Activated T-cell treated with anti-CD3 and anti-CD28 coated beads, Interleukin-2, amount 50 U/mL, for 72 hours (primary cell): ENCODE measurements at regions not wholly inside any gene's neighbourhood (a gene's known extent, or its start where the extent isn't known, plus 50 kb on each side); places are given as distances from the start of the nearest gene placed in this dataset.
"Not testable (repeated sequence)": the region's sequence is repeated elsewhere in the genome, so short reads cannot be mapped to it uniquely, and the experiment has no call there.

Experiments used
- ATAC-seq, 2 donors: fragments of 150-1000 bp; cut with Tn5 transposase; replicated peaks in 1 of 2; 2 replicates each; pipeline ENCODE4 v1.10.0; 2021; ENCODE audit warnings: moderate library complexity in 2 of 2, mild to moderate bottlenecking in 1 of 2
- DNase-seq, 2 donors: peaks; one replicate each; pipeline ENCODE4 v3.0.0; 2021 to 2022; ENCODE audit warnings: mixed read lengths in 1 of 2
- H3K27ac Mint-ChIP-seq: one replicate; pipeline ENCODE4 v1.8.0; 2022; ENCODE audit warnings: mild to moderate bottlenecking, moderate library complexity, mixed read lengths
- H3K27me3 Mint-ChIP-seq: one replicate; pipeline ENCODE4 v1.8.0; 2022; ENCODE audit warnings: low read depth, mixed read lengths
- H3K36me3 Mint-ChIP-seq, 2 donors: one replicate each; pipeline ENCODE4 v1.8.0; 2022; ENCODE audit warnings: mixed read lengths in 2 of 2, mild to moderate bottlenecking in 1 of 2; ENCODE audit not compliant: insufficient read depth in 2 of 2
- H3K4me1 Mint-ChIP-seq: one replicate; pipeline ENCODE4 v1.8.0; 2022; ENCODE audit warnings: low read depth, mixed read lengths
- H3K4me3 Mint-ChIP-seq, 2 donors: one replicate each; pipeline ENCODE4 v1.8.0; 2022; ENCODE audit warnings: mild to moderate bottlenecking in 2 of 2, mixed read lengths in 2 of 2, moderate library complexity in 2 of 2
- H3K9me3 Mint-ChIP-seq, 2 donors: one replicate each; pipeline ENCODE4 v1.8.0; 2022; ENCODE audit warnings: mixed read lengths in 2 of 2

GRCh38 chr15:67924359-67924974, 84.6 kb upstream of the RNU6-1 start:
- DNase-seq = no peak
- Mint-ChIP-seq H3K4me3 (no peak overlapping the region), H3K9me3 (peaks cover 2 to 5% of the 10 kb centered on the region in 2 donors), H3K4me1 (no peaks in the 10 kb centered on the region), H3K27ac (no peak overlapping the region), H3K27me3 (no peaks in the 10 kb centered on the region), H3K36me3 (peaks cover 2 to 3% of the 10 kb centered on the region in 2 donors)
- ATAC-seq = no peak

GRCh38 chr15:67925182-67925581, 85.3 kb upstream of the RNU6-1 start:
- H3K4me3 Mint-ChIP-seq = no peak overlapping the region
- no peaks in the 10 kb centered on the region for H3K4me1 Mint-ChIP-seq
- ATAC-seq = no peak
- H3K27ac Mint-ChIP-seq = no peak overlapping the region
- H3K27me3 Mint-ChIP-seq = no peaks in the 10 kb centered on the region
- H3K36me3 Mint-ChIP-seq = peaks cover 0 to 3% of the 10 kb centered on the region in 2 donors
- H3K9me3 Mint-ChIP-seq = peaks cover 2% of the 10 kb centered on the region in 2 donors
- DNase-seq = no peak

- Mint-ChIP-seq H3K27ac (no peak overlapping the region), H3K27me3 (peaks cover under 1% of the 10 kb centered on the region), H3K36me3 (peaks cover 0 to 3% of the 10 kb centered on the region in 2 donors), H3K4me3 (no peak overlapping the region), H3K9me3 (peaks cover 2% of the 10 kb centered on the region in 2 donors), H3K4me1 (no peaks in the 10 kb centered on the region)
- DNase-seq (no peak), ATAC-seq (no peak)
These were observed 87.8 kb upstream of the RNU6-1 start for GRCh38 chr15:67927501-67928168.

- peaks cover 2% of the 10 kb centered on the region in 2 donors for H3K9me3 Mint-ChIP-seq
- H3K27me3 Mint-ChIP-seq = peaks cover 9% of the 10 kb centered on the region
- no peak overlapping the region for H3K4me3 Mint-ChIP-seq
- DNase-seq = no peak
- peaks cover 0 to 3% of the 10 kb centered on the region in 2 donors for H3K36me3 Mint-ChIP-seq
- ATAC-seq = no peak
- H3K27ac Mint-ChIP-seq = no peak overlapping the region
- H3K4me1 Mint-ChIP-seq = no peaks in the 10 kb centered on the region
These were observed 88.8 kb upstream of the RNU6-1 start for GRCh38 chr15:67928666-67929065.

- H3K27ac Mint-ChIP-seq = no peak overlapping the region
- H3K36me3 Mint-ChIP-seq = no peaks in the 10 kb centered on the region
- H3K27me3 Mint-ChIP-seq = peaks cover 9% of the 10 kb centered on the region
- no peaks in the 10 kb centered on the region for H3K4me1 Mint-ChIP-seq
- ATAC-seq = no peak
- H3K9me3 Mint-ChIP-seq = no peaks in the 10 kb centered on the region
- no peak for DNase-seq
- H3K4me3 Mint-ChIP-seq = no peak overlapping the region
These were observed 90.9 kb upstream of the RNU6-1 start for GRCh38 chr15:67930720-67931119.

GRCh38 chr15:67931861-67932260, 92.0 kb upstream of the RNU6-1 start:
- Mint-ChIP-seq H3K27me3 (peaks cover 9% of the 10 kb centered on the region), H3K9me3 (no peaks in the 10 kb centered on the region), H3K4me3 (no peak overlapping the region), H3K27ac (no peak overlapping the region), H3K36me3 (no peaks in the 10 kb centered on the region), H3K4me1 (no peaks in the 10 kb centered on the region)
- ATAC-seq (no peak), DNase-seq (no peak)

- H3K4me1 Mint-ChIP-seq, H3K4me3 Mint-ChIP-seq, DNase-seq, H3K27me3 Mint-ChIP-seq, H3K27ac Mint-ChIP-seq, H3K36me3 Mint-ChIP-seq, H3K9me3 Mint-ChIP-seq, ATAC-seq: not testable (repeated sequence)
These were observed 94.3 kb upstream of the RNU6-1 start for GRCh38 chr15:67934126-67934525.

GRCh38 chr15:67935244-67935643, 95.4 kb upstream of the RNU6-1 start:
- H3K27ac Mint-ChIP-seq = no peak overlapping the region
- peaks cover 9% of the 10 kb centered on the region for H3K27me3 Mint-ChIP-seq
- no peaks in the 10 kb centered on the region for H3K36me3 Mint-ChIP-seq
- no peaks in the 10 kb centered on the region for H3K4me1 Mint-ChIP-seq
- no peaks in the 10 kb centered on the region for H3K9me3 Mint-ChIP-seq
- ATAC-seq (no peak), DNase-seq (no peak)
- no peak overlapping the region for H3K4me3 Mint-ChIP-seq

GRCh38 chr15:67936258-67936657, 96.4 kb upstream of the RNU6-1 start:
- H3K4me1 Mint-ChIP-seq = no peaks in the 10 kb centered on the region
- H3K9me3 Mint-ChIP-seq = no peaks in the 10 kb centered on the region
- DNase-seq (no peak), ATAC-seq (no peak)
- no peak overlapping the region for H3K4me3 Mint-ChIP-seq
- H3K27me3 Mint-ChIP-seq = peaks cover 9% of the 10 kb centered on the region
- H3K36me3 Mint-ChIP-seq = no peaks in the 10 kb centered on the region
- H3K27ac Mint-ChIP-seq = no peak overlapping the region

- Mint-ChIP-seq H3K9me3 (no peaks in the 10 kb centered on the region), H3K27ac (no peak overlapping the region), H3K27me3 (peaks cover 9% of the 10 kb centered on the region), H3K4me3 (no peak overlapping the region), H3K36me3 (no peaks in the 10 kb centered on the region), H3K4me1 (no peaks in the 10 kb centered on the region)
- DNase-seq (no peak), ATAC-seq (no peak)
These were observed 97.4 kb upstream of the RNU6-1 start for GRCh38 chr15:67937153-67937761.

- ATAC-seq, H3K9me3 Mint-ChIP-seq, H3K27ac Mint-ChIP-seq, DNase-seq, H3K4me3 Mint-ChIP-seq, H3K36me3 Mint-ChIP-seq, H3K4me1 Mint-ChIP-seq, H3K27me3 Mint-ChIP-seq: not testable (repeated sequence)
These were observed 99.3 kb upstream of the RNU6-1 start for GRCh38 chr15:67939179-67939578.

- H3K9me3 Mint-ChIP-seq, ATAC-seq, H3K27ac Mint-ChIP-seq, DNase-seq, H3K4me1 Mint-ChIP-seq, H3K4me3 Mint-ChIP-seq, H3K27me3 Mint-ChIP-seq, H3K36me3 Mint-ChIP-seq: not testable (repeated sequence)
These were observed 99.9 kb upstream of the RNU6-1 start for GRCh38 chr15:67939588-67940323.

GRCh38 chr15:67940324-67940719, 100.5 kb upstream of the RNU6-1 start:
- Mint-ChIP-seq H3K36me3 (no peaks in the 10 kb centered on the region), H3K4me1 (no peaks in the 10 kb centered on the region), H3K4me3 (no peak overlapping the region), H3K27me3 (no peaks in the 10 kb centered on the region), H3K9me3 (no peaks in the 10 kb centered on the region), H3K27ac (no peak overlapping the region)
- ATAC-seq (no peak), DNase-seq (no peak)
